ENCODE measurements at regions not wholly inside any gene's neighbourhood (a gene's known extent, or its start where the extent isn't known, plus 50 kb on each side); places are given as distances from the start of the nearest gene placed in this dataset.

DNA sequence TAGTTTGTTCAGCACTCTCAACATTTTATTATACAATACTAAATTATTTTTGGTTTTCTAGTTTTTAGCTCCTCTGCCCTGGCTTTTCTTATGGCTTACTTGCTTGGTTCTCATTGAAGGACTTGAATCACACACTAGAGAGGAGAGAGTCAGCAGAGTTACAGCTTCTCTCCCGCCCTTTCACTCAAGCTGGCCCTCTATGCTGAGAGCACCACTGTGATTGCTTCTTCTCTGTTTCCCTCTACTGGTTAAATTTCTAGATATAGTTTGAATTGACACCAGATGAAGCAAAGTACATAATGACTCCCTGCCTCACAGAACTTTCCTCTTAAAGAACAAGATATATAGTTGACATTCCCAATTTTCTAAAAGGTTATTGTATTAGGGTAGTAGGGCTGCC lies 767.3 kb upstream of the SORCS1 start:
- TF ChIP-seq, protein P1, sequence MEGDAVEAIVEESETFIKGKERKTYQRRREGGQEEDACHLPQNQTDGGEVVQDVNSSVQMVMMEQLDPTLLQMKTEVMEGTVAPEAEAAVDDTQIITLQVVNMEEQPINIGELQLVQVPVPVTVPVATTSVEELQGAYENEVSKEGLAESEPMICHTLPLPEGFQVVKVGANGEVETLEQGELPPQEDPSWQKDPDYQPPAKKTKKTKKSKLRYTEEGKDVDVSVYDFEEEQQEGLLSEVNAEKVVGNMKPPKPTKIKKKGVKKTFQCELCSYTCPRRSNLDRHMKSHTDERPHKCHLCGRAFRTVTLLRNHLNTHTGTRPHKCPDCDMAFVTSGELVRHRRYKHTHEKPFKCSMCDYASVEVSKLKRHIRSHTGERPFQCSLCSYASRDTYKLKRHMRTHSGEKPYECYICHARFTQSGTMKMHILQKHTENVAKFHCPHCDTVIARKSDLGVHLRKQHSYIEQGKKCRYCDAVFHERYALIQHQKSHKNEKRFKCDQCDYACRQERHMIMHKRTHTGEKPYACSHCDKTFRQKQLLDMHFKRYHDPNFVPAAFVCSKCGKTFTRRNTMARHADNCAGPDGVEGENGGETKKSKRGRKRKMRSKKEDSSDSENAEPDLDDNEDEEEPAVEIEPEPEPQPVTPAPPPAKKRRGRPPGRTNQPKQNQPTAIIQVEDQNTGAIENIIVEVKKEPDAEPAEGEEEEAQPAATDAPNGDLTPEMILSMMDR (IDR thresholded peaks at IDR 0.05; ENCODE audit: insufficient read depth, low read length, poor library complexity, severe bottlenecking), result no peak
- H3K36me3 ChIP-seq (ENCODE audit: control insufficient read depth, insufficient read depth, low read length), result no peaks in the 10 kb centered on the region
- DNase-seq (ENCODE audit: extremely low read depth, insufficient read length), result no peak

DNA sequence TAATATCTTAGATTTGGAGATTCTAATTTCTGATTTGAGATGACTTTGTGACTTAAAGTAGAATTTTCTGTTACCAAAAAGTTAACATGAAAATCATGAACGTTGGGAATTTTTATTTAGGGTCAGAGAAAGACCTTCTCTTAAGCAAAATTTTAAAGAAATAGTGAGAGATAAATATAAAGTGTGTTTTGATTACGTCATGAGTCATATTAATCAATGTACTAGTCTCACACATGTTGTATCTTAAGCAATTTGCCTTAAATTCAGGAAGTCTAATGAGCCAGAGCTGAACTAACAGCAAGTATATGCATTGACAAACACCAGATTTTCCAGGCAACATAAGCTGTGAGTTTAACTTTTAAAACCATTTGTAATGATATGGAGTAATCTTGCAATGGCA lies 765.5 kb upstream of the SORCS1 start:
- DNase-seq (ENCODE audit: extremely low read depth, insufficient read length), result no peak
- Histone ChIP-seq H3K4me3 (replicated peaks; ENCODE audit: low read depth, low read length) (no peak overlapping the region), H3K36me3 (ENCODE audit: control insufficient read depth, insufficient read depth, low read length) (no peaks in the 10 kb centered on the region), H3K27me3 (replicated peaks; ENCODE audit: control insufficient read depth, insufficient read depth, low read length) (no peaks in the 10 kb centered on the region)
- TF ChIP-seq, protein P1 (IDR thresholded peaks at IDR 0.05; ENCODE audit: insufficient read depth, low read length, poor library complexity, severe bottlenecking), result no peak

More for the DNA sequence above, 767.3 kb upstream of the SORCS1 start:
- H3K4me3 ChIP-seq (replicated peaks; ENCODE audit: low read depth, low read length), result no peak overlapping the region
- H3K27me3 ChIP-seq (replicated peaks; ENCODE audit: control insufficient read depth, insufficient read depth, low read length), result no peaks in the 10 kb centered on the region

DNA sequence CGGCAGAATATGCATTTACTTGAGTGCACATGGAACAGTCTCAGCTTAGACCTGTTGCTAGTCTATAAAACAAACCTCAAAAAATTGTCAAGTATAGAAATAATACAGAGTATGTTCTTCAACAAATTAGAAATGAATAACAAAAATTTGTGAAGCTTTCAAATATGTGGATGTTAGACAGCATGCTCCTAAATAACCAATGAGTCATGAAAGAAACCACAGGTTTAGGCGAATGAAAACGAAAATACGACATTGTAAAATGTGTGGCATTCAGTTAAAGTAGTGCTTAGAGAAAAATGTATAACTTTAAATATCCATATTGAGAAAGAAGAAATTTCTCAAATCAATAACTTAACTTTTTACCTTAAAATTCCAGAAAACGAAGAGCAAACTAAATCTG lies 760.0 kb upstream of the SORCS1 start:
- no peak overlapping the region for H3K4me3 ChIP-seq (replicated peaks; ENCODE audit: low read depth, low read length)
- TF ChIP-seq, protein P1 (IDR thresholded peaks at IDR 0.05; ENCODE audit: insufficient read depth, low read length, poor library complexity, severe bottlenecking), result no peak
- no peak for DNase-seq (ENCODE audit: extremely low read depth, insufficient read length)
- no peaks in the 10 kb centered on the region for H3K27me3 ChIP-seq (replicated peaks; ENCODE audit: control insufficient read depth, insufficient read depth, low read length)
- H3K36me3 ChIP-seq (ENCODE audit: control insufficient read depth, insufficient read depth, low read length), result no peaks in the 10 kb centered on the region

GRCh38 chr10:107919626-107920235 lies 755.2 kb upstream of the SORCS1 start:
- Histone ChIP-seq H3K27me3 (replicated peaks; ENCODE audit: control insufficient read depth, insufficient read depth, low read length) (no peaks in the 10 kb centered on the region), H3K4me3 (replicated peaks; ENCODE audit: low read depth, low read length) (no peak overlapping the region), H3K36me3 (ENCODE audit: control insufficient read depth, insufficient read depth, low read length) (no peaks in the 10 kb centered on the region)
- DNase-seq (ENCODE audit: extremely low read depth, insufficient read length), result no peak
- TF ChIP-seq, protein P1 (IDR thresholded peaks at IDR 0.05; ENCODE audit: insufficient read depth, low read length, poor library complexity, severe bottlenecking), result no peak

- Histone ChIP-seq H3K36me3 (ENCODE audit: control insufficient read depth, insufficient read depth, low read length) (no peaks in the 10 kb centered on the region), H3K4me3 (replicated peaks; ENCODE audit: low read depth, low read length) (no peak overlapping the region), H3K27me3 (replicated peaks; ENCODE audit: control insufficient read depth, insufficient read depth, low read length) (no peaks in the 10 kb centered on the region)
- TF ChIP-seq, protein P1 (IDR thresholded peaks at IDR 0.05; ENCODE audit: insufficient read depth, low read length, poor library complexity, severe bottlenecking), result no peak
- no peak for DNase-seq (ENCODE audit: extremely low read depth, insufficient read length)
Observed at GRCh38 chr10:107918171-107918570, 753.7 kb upstream of the SORCS1 start.

DNA sequence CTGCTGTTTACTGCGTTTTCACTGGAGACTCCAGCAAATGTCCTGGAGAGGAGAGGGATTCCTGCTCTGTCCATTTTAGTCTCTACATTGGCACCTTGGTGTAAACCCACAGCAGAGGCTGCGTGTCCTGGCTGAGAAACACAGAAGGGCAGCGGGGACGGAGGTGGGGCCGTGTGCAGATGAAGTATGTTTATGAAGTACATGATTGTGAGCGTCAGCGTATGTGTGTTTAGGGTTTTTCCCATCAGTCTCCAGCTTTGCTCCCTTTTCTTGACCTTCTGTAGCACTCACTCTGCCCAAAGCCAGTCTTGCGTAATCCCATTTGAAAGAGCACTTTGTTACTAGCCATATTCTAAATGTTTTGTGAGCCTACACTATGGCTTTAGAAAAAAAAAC lies 750.7 kb upstream of the SORCS1 start:
- no peak overlapping the region for H3K4me3 ChIP-seq (replicated peaks; ENCODE audit: low read depth, low read length)
- DNase-seq (ENCODE audit: extremely low read depth, insufficient read length), result no peak
- no peaks in the 10 kb centered on the region for H3K27me3 ChIP-seq (replicated peaks; ENCODE audit: control insufficient read depth, insufficient read depth, low read length)
- H3K36me3 ChIP-seq (ENCODE audit: control insufficient read depth, insufficient read depth, low read length), result no peaks in the 10 kb centered on the region
- TF ChIP-seq, protein P1 (IDR thresholded peaks at IDR 0.05; ENCODE audit: insufficient read depth, low read length, poor library complexity, severe bottlenecking), result no peak

Measured in GM06990 (cell line).